ENCODE measurements at regions not wholly inside any gene's neighbourhood (a gene's known extent, or its start where the extent isn't known, plus 50 kb on each side); places are given as distances from the start of the nearest gene placed in this dataset.
A peak's percentile ranks its signal among the peaks of the same experiment; 100 is the strongest.

DNA sequence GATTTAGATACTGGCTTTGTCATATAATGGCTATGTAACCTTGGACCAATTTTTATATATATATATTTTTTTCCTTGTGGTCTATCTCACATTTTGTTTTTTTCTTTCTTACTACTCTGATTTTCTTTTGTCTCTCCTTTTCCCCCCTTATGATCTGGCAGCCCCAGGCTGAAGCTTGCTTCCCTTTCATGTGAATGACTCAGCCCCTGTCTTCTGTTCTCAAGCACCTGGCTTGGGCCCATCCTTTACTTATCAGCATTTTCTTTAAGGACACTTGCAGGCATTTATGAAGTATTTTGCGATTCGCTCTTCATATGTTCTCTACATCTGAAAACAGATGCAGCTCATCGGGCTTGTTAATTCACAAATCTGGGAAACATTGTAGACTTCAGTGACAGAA lies 163.6 kb downstream of the SPRY2 start:
- FAIRE-seq (no peak), DNase-seq (ENCODE audit: low read depth) (peak; percentile 69)
- no peak overlapping the region for H3K4me3 ChIP-seq (ENCODE audit: low read depth, low read length)
- TF ChIP-seq, protein P1, sequence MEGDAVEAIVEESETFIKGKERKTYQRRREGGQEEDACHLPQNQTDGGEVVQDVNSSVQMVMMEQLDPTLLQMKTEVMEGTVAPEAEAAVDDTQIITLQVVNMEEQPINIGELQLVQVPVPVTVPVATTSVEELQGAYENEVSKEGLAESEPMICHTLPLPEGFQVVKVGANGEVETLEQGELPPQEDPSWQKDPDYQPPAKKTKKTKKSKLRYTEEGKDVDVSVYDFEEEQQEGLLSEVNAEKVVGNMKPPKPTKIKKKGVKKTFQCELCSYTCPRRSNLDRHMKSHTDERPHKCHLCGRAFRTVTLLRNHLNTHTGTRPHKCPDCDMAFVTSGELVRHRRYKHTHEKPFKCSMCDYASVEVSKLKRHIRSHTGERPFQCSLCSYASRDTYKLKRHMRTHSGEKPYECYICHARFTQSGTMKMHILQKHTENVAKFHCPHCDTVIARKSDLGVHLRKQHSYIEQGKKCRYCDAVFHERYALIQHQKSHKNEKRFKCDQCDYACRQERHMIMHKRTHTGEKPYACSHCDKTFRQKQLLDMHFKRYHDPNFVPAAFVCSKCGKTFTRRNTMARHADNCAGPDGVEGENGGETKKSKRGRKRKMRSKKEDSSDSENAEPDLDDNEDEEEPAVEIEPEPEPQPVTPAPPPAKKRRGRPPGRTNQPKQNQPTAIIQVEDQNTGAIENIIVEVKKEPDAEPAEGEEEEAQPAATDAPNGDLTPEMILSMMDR (IDR thresholded peaks at IDR 0.05; ENCODE audit: insufficient read depth, low read length, severe bottlenecking), result no peak
- H3K36me3 ChIP-seq (ENCODE audit: control insufficient read depth, insufficient read depth, low read length), result no peaks in the 10 kb centered on the region
- no peaks in the 10 kb centered on the region for H3K27me3 ChIP-seq (ENCODE audit: control insufficient read depth, insufficient read depth, low read length)

DNA sequence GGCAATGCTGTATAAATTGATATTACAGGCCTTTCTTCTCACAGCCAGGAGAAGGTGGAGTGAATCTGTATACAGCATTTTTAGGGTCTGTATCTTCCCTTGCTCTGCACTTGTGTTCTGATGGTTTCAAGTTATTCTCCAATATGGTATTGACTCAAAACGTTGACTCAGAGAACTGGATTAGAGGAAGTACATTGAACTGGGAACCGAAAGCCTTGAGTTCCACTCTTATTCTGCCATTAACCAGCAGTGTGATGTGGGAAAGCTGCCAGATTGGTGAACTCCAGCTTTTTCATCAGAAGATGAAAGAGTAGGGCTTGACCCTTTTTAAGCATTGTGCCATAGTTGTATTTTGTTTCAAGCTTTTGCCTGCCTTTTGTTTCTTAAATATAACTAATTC lies 167.7 kb downstream of the SPRY2 start:
- Histone ChIP-seq H3K27me3 (ENCODE audit: control insufficient read depth, insufficient read depth, low read length) (no peaks in the 10 kb centered on the region), H3K4me3 (ENCODE audit: low read depth, low read length) (no peak overlapping the region), H3K36me3 (ENCODE audit: control insufficient read depth, insufficient read depth, low read length) (no peaks in the 10 kb centered on the region)
- DNase-seq (ENCODE audit: low read depth) (no peak), FAIRE-seq (no peak)
- TF ChIP-seq, protein P1 (IDR thresholded peaks at IDR 0.05; ENCODE audit: insufficient read depth, low read length, severe bottlenecking), result no peak

DNA sequence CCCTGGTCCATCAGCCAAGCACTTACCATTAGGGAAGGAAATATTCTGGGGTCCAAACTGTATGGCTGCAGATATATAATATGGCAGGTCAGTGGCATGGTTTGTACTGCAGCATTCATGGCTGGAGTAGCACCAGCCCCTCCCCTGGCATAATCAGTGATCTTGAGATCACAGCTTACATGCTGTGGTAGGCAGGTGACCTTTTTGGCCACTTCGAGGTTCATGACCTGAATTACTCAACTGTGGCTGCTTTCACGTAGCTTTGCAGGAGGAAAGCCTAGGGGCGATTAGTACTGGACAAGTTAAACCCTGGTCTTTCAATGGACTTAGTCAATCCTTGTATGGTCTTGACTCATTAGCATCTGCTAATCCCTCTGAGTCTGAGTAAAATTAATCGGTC lies 169.8 kb downstream of the SPRY2 start:
- DNase-seq (ENCODE audit: low read depth), result no peak

DNA sequence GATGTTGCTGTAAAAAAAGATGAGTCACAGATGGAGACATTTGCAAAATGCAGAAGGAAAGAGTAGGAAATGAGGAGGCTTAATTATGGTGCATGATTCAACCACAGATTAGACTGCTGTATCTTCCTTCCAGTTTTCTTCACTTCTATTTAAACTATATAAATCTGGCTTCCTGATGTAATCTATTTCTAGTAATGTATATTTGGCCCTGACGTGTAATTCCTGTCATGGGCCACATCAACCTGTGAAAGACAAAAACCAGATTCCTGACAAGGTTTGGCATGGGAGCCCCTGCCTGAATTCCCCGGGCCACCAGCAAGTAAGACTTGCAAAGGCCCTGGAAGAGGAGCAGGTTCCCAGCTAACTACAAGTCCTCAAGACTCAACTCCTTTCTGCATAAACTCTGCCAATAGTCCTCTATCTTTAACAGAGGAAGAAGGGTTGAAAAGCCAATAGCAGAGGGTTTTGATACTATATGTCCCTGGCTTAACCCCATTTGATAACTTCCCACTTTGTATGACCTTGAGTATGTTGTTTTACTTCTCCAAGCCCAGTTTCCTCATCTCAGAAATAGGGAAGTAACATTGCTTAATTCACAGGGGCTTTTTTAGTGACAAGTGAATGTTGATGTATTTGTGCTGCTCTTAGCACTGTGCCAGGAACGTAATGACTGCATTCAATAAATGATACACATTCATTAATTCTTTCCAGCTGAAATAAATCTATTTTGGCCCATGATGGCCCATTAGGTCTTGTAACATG lies 172.7 kb downstream of the SPRY2 start:
- TF ChIP-seq, protein P1 (IDR thresholded peaks at IDR 0.05; ENCODE audit: insufficient read depth, low read length, severe bottlenecking), result no peak
- H3K4me3 ChIP-seq (ENCODE audit: low read depth, low read length), result no peak overlapping the region
- no peaks in the 10 kb centered on the region for H3K27me3 ChIP-seq (ENCODE audit: control insufficient read depth, insufficient read depth, low read length)
- FAIRE-seq (no peak), DNase-seq (ENCODE audit: low read depth) (peak; percentile 36)
- no peaks in the 10 kb centered on the region for H3K36me3 ChIP-seq (ENCODE audit: control insufficient read depth, insufficient read depth, low read length)

More for the DNA sequence above, 169.8 kb downstream of the SPRY2 start:
- H3K4me3 ChIP-seq (ENCODE audit: low read depth, low read length), result no peak overlapping the region
- FAIRE-seq, result no peak
- H3K36me3 ChIP-seq (ENCODE audit: control insufficient read depth, insufficient read depth, low read length), result no peaks in the 10 kb centered on the region
- H3K27me3 ChIP-seq (ENCODE audit: control insufficient read depth, insufficient read depth, low read length), result no peaks in the 10 kb centered on the region
- TF ChIP-seq, protein P1 (IDR thresholded peaks at IDR 0.05; ENCODE audit: insufficient read depth, low read length, severe bottlenecking), result no peak

DNA sequence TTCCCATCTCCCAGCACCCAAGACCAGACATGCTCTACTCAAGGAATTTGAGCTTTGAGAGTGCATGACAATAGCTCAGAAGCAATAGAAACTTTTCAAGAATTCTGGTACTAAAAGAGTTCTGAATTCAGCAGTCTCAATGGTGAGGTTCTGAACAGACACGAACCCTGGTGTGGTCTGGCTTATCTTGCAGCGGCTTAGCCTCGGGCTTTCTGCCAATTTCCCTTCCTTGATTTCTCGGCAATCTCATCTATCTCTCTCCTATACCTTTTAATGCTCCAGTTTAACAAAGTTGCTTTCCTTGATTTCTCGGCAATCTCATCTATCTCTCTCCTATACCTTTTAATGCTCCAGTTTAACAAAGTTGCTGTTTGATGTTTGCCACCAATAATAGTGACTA lies 174.6 kb downstream of the SPRY2 start:
- FAIRE-seq (peak; percentile 40), DNase-seq (ENCODE audit: low read depth) (no peak)
- no peaks in the 10 kb centered on the region for H3K36me3 ChIP-seq (ENCODE audit: control insufficient read depth, insufficient read depth, low read length)
- no peaks in the 10 kb centered on the region for H3K27me3 ChIP-seq (ENCODE audit: control insufficient read depth, insufficient read depth, low read length)
- H3K4me3 ChIP-seq (ENCODE audit: low read depth, low read length), result no peak overlapping the region
- TF ChIP-seq, protein P1 (IDR thresholded peaks at IDR 0.05; ENCODE audit: insufficient read depth, low read length, severe bottlenecking), result no peak

DNA sequence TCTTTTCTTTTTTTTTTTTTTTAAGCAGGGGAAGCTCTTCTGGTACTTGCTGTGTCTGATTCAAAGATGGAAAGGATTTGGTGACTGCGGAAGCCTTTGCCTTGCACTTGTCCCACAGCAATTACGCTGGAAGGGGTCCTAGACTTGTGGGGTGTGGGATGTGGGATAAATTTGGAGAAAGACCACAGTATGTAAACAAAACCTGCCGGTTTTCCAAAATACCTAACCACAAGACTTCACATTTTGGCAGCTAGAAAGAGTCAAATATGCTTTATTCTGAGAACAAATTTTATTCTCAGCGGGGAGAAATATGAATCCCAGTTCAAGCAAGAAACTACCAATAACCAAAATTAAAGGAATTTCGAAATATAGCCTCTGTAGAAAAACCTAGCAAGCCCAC lies 176.5 kb downstream of the SPRY2 start:
- TF ChIP-seq, protein P1 (IDR thresholded peaks at IDR 0.05; ENCODE audit: insufficient read depth, low read length, severe bottlenecking), result no peak
- DNase-seq (ENCODE audit: low read depth) (no peak), FAIRE-seq (no peak)
- H3K4me3 ChIP-seq (ENCODE audit: low read depth, low read length), result no peak overlapping the region
- H3K27me3 ChIP-seq (ENCODE audit: control insufficient read depth, insufficient read depth, low read length), result no peaks in the 10 kb centered on the region
- no peaks in the 10 kb centered on the region for H3K36me3 ChIP-seq (ENCODE audit: control insufficient read depth, insufficient read depth, low read length)

Data from bronchial epithelial cell (primary cell).